Omental fat pad (tissue), 3 donors: ENCODE measurements at regions not wholly inside any gene's neighbourhood (a gene's known extent, or its start where the extent isn't known, plus 50 kb on each side); places are given as distances from the start of the nearest gene placed in this dataset.
"Not testable (repeated sequence)": the region's sequence is repeated elsewhere in the genome, so short reads cannot be mapped to it uniquely, and the experiment has no call there.

Experiments used
- ATAC-seq: fragments of 150-250 bp; one replicate; pipeline ENCODE4 v1.9.1; 2016; ENCODE audit warnings: mild to moderate bottlenecking, moderate library complexity; ENCODE audit not compliant: low FRiP score
- DNase-seq: peaks from one replicate; pipeline ENCODE4 v3.0.0-alpha.2; 2019; ENCODE audit warnings: low spot score
- TF ChIP-seq, protein P1 (sequence below), 3 donors: fragments of 450-650 bp; IDR thresholded peaks; one replicate each; pipeline ENCODE4 v1.5.1; 2016 to 2017; ENCODE audit warnings: antibody characterized with exemption in 3 of 3, mild to moderate bottlenecking in 3 of 3, moderate library complexity in 2 of 3

- ATAC-seq (no peak), DNase-seq (no peak)
- TF ChIP-seq, protein P1, sequence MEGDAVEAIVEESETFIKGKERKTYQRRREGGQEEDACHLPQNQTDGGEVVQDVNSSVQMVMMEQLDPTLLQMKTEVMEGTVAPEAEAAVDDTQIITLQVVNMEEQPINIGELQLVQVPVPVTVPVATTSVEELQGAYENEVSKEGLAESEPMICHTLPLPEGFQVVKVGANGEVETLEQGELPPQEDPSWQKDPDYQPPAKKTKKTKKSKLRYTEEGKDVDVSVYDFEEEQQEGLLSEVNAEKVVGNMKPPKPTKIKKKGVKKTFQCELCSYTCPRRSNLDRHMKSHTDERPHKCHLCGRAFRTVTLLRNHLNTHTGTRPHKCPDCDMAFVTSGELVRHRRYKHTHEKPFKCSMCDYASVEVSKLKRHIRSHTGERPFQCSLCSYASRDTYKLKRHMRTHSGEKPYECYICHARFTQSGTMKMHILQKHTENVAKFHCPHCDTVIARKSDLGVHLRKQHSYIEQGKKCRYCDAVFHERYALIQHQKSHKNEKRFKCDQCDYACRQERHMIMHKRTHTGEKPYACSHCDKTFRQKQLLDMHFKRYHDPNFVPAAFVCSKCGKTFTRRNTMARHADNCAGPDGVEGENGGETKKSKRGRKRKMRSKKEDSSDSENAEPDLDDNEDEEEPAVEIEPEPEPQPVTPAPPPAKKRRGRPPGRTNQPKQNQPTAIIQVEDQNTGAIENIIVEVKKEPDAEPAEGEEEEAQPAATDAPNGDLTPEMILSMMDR (IDR thresholded peaks at IDR 0.05): no peak
Observed at GRCh38 chr13:44312131-44312530, 61.5 kb upstream of the SERP2 start.

- ATAC-seq (peak; percentile 57), DNase-seq (no peak)
- TF ChIP-seq, protein P1 (IDR thresholded peaks at IDR 0.05): no peak
Observed at GRCh38 chr13:44312834-44313551, 60.6 kb upstream of the SERP2 start.

GRCh38 chr13:44313674-44314073 is 60.0 kb upstream of the SERP2 start:
- TF ChIP-seq, protein P1 (IDR thresholded peaks at IDR 0.05): no peak
- no peak for DNase-seq
- ATAC-seq: no peak

- not testable (repeated sequence) for DNase-seq, ATAC-seq
Observed at GRCh38 chr13:44314160-44314559, 59.5 kb upstream of the SERP2 start.

- TF ChIP-seq, protein P1 (IDR thresholded peaks at IDR 0.05): no peak
- ATAC-seq (no peak), DNase-seq (no peak)
Observed at GRCh38 chr13:44317752-44318151, 55.9 kb upstream of the SERP2 start.

DNA sequence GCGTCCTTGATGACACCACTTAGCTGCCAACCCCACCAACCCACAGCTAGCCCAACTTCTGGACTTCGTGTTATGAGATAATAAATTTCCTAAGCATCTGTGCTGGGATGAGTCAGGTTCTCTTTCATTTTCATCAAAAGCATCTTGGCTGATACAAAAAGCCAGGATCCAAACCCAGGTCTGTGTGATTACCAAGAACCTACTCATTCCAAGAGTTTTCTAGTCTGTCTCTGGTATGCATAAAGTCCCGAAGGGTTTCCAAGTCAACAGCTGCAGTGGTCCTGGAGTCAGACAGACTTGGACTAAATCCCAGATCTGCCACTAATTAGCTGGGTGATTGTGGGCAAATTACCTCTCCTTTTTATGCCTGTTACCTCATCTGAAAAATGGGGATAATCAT is 55.5 kb upstream of the SERP2 start:
- ATAC-seq (peak; percentile 47), DNase-seq (no peak)
- TF ChIP-seq, protein P1 (IDR thresholded peaks at IDR 0.05): no peak

- DNase-seq (no peak), ATAC-seq (no peak)
- TF ChIP-seq, protein P1 (IDR thresholded peaks at IDR 0.05): no peak
Observed at GRCh38 chr13:44320611-44321010, 53.0 kb upstream of the SERP2 start.
